Right atrium auricular region (tissue), 2 donors: ENCODE measurements at regions not wholly inside any gene's neighbourhood (a gene's known extent, or its start where the extent isn't known, plus 50 kb on each side); places are given as distances from the start of the nearest gene placed in this dataset.

Source experiments
- DNase-seq: peaks from one replicate; pipeline ENCODE4 v3.0.0-alpha.2; 2019; ENCODE audit warnings: low spot score
- H3K27ac ChIP-seq, 2 donors: fragments of 200-600 bp; sonication (generic); 1 replicate in 1 of 2; 2 replicates in 1 of 2; pipeline ENCODE4 v1.5.1; 2016 to 2019
- H3K27me3 ChIP-seq, 2 donors: fragments of 200-600 bp; sonication (generic); one replicate each; pipeline versions ENCODE4 v1.5.1 to v1.6.0; 2017 to 2019
- H3K36me3 ChIP-seq: fragments of 200-600 bp; sonication (generic); one replicate; pipeline ENCODE4 v1.5.1; 2016
- H3K4me1 ChIP-seq, 2 donors: fragments of 200-600 bp; sonication (generic); one replicate each; pipeline versions ENCODE4 v1.5.1 to v1.6.0; 2017 to 2019
- H3K4me3 ChIP-seq, 2 donors: fragments of 200-600 bp; sonication (generic); 1 replicate in 1 of 2; 2 replicates in 1 of 2; pipeline ENCODE4 v1.5.1; 2017 to 2019; ENCODE audit warnings: mild to moderate bottlenecking in 1 of 2, moderate library complexity in 1 of 2
- H3K9me3 ChIP-seq, 2 donors: fragments of 200-600 bp; sonication (generic); one replicate each; pipeline ENCODE4 v1.5.1; 2019
- CTCF ChIP-seq, 2 donors: fragments of 200-600 bp; sonication (generic); IDR thresholded peaks; one replicate each; pipeline ENCODE4 v1.5.1; 2019; ENCODE audit warnings: antibody characterized with exemption in 2 of 2

- H3K27me3 ChIP-seq: no peaks in the 10 kb centered on the region
- TF ChIP-seq CTCF (IDR thresholded peaks at IDR 0.05): no peak
- no peaks in the 10 kb centered on the region for H3K4me1 ChIP-seq
- H3K4me3 ChIP-seq: no peak overlapping the region
- H3K27ac ChIP-seq: no peak overlapping the region
- no peak for DNase-seq
- no peaks in the 10 kb centered on the region for H3K36me3 ChIP-seq
- H3K9me3 ChIP-seq: peaks cover 0 to 13% of the 10 kb centered on the region in 2 donors
Measured at GRCh38 chr3:94673876-94674275, 611.0 kb downstream of the NSUN3 start.

- no peak for TF ChIP-seq CTCF (IDR thresholded peaks at IDR 0.05)
- H3K9me3 ChIP-seq: peaks cover 0 to 17% of the 10 kb centered on the region in 2 donors
Measured at GRCh38 chr3:94686208-94686607, 623.3 kb downstream of the NSUN3 start.

DNA sequence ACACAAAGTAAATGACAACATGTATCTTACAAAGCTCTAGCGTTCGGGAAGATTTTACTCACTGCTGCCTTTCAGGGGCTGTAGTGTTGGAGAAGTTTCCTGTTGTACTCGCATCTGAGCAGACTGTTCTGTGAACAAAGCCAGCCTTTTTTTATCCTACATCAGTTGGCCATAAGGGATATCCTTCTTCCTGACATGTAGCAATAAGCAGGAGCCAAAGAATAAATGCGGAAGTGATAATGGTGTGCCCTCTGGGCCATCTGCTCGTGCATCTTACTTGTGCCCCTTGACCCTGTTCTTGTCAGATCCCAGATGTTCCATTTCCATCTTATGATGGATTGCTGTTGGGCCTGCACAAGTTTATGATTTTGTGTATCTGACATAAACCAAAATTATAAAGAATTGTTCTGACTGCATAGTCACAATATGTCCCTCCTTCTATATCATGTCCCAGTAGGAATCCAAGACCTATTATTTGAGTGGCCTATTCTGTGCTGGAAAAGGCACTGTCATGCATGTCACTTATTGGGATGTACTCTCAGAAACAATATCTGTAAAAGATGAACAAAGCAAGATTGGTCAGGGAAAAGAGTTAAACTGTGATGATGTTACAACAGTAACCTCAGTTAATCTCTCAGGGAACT, 631.3 kb downstream of the NSUN3 start:
- Histone ChIP-seq H3K27me3 (no peaks in the 10 kb centered on the region), H3K4me3 (no peak overlapping the region), H3K4me1 (no peaks in the 10 kb centered on the region), H3K36me3 (no peaks in the 10 kb centered on the region), H3K27ac (no peak overlapping the region), H3K9me3 (no peaks in the 10 kb centered on the region)
- DNase-seq: no peak
- no peak for TF ChIP-seq CTCF (IDR thresholded peaks at IDR 0.05)

More at GRCh38 chr3:94686208-94686607, 623.3 kb downstream of the NSUN3 start:
- no peak overlapping the region for H3K4me3 ChIP-seq
- DNase-seq: no peak
- H3K27ac ChIP-seq: no peak overlapping the region
- H3K4me1 ChIP-seq: no peaks in the 10 kb centered on the region
- H3K27me3 ChIP-seq: no peaks in the 10 kb centered on the region
- H3K36me3 ChIP-seq: no peaks in the 10 kb centered on the region

DNA sequence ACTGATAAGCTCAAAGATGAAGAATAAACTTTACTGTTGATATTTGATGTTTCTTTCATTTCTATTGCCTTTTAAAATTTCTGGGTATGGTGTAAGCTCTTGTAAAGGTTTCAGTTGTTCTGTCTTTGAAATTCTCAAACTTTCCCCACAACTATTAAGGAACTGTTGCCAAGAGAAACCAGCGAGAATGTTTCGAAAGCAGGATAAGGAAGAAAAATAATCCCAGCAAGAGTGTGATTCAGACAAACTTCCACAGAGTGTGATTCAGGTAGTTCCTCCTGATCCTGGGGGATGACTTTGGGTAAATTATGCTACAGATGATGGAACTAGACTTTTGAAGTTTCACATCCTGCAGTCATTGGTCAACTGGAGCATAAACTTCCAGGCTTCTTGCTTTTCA, 632.0 kb downstream of the NSUN3 start:
- no peak for DNase-seq
- TF ChIP-seq CTCF (IDR thresholded peaks at IDR 0.05): no peak
- Histone ChIP-seq H3K4me3 (no peak overlapping the region), H3K4me1 (no peaks in the 10 kb centered on the region), H3K36me3 (no peaks in the 10 kb centered on the region), H3K27me3 (no peaks in the 10 kb centered on the region), H3K27ac (no peak overlapping the region), H3K9me3 (no peaks in the 10 kb centered on the region)

DNA sequence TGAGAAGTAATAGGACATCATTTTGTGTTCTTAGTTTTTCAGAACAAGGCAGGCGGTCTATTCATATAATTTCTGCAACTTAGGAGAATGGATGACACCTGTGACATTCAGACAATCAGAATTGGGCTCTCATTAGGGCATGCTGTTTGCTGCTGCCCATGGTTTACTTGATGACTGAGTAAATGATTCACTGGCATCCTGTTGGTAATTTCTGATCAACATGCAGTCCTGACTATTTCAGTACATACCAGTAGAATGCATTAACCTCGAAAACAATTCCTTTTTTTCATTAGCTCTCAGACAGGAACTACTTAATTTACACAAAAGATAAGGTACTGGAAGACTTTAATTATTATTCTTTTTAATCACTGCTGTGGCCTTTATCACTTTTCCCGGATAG, 641.6 kb downstream of the NSUN3 start:
- peaks cover 0 to 11% of the 10 kb centered on the region in 2 donors for H3K9me3 ChIP-seq
- no peaks in the 10 kb centered on the region for H3K4me1 ChIP-seq
- H3K27me3 ChIP-seq: no peaks in the 10 kb centered on the region
- no peak overlapping the region for H3K27ac ChIP-seq
- no peak for TF ChIP-seq CTCF (IDR thresholded peaks at IDR 0.05)
- no peak for DNase-seq
- no peaks in the 10 kb centered on the region for H3K36me3 ChIP-seq
- H3K4me3 ChIP-seq: no peak overlapping the region
